MCF 10A (cell line): ENCODE measurements at regions not wholly inside any gene's neighbourhood (a gene's known extent, or its start where the extent isn't known, plus 50 kb on each side); places are given as distances from the start of the nearest gene placed in this dataset.
"Not testable (repeated sequence)": the region's sequence is repeated elsewhere in the genome, so short reads cannot be mapped to it uniquely, and the experiment has no call there.

Source experiments
- BruUV-seq: library from RNA; stranded (reverse); fragments of 400-500 nt; replicated peaks from 2 replicates; lab custom pipeline; 2021; lab: Mats Ljungman, UMichigan
- CTCF ChIA-PET: fragments of 300-600 bp; sonication (Branson Sonifier 250); formaldehyde crosslinking; extraction: SDS; loops from one replicate; lab custom pipeline; 2021; ENCODE audit warnings: antibody characterized with exemption, inconsistent platforms; lab: Yijun Ruan, JAX
- POLR2A ChIA-PET: fragments of 300-600, 350-650 bp; sonication (Branson Sonifier 250); formaldehyde crosslinking; extraction: SDS; loops from one replicate; lab custom pipeline; 2020; ENCODE audit warnings: antibody characterized with exemption, inconsistent platforms; lab: Yijun Ruan, JAX
- DNase-seq: peaks from one replicate; pipeline ENCODE4 v3.0.0-alpha.2; 2018; ENCODE audit not compliant: unreplicated experiment
- H3K27ac Mint-ChIP-seq: one replicate; pipeline ENCODE4 v1.8.0; 2022; ENCODE audit warnings: mild to moderate bottlenecking, low read depth, mixed read lengths; ENCODE audit not compliant: unreplicated experiment
- H3K27me3 Mint-ChIP-seq: one replicate; pipeline ENCODE4 v1.8.0; 2022; ENCODE audit warnings: mixed read lengths; ENCODE audit not compliant: insufficient read depth, unreplicated experiment
- H3K36me3 Mint-ChIP-seq: one replicate; pipeline ENCODE4 v1.8.0; 2022; ENCODE audit warnings: mild to moderate bottlenecking, moderate library complexity, mixed read lengths; ENCODE audit not compliant: insufficient read depth, unreplicated experiment
- H3K4me1 Mint-ChIP-seq: one replicate; pipeline ENCODE4 v1.8.0; 2022; ENCODE audit warnings: mixed read lengths; ENCODE audit not compliant: insufficient read depth, unreplicated experiment
- H3K4me3 Mint-ChIP-seq: one replicate; pipeline ENCODE4 v1.8.0; 2022; ENCODE audit warnings: mild to moderate bottlenecking, moderate library complexity, mixed read lengths; ENCODE audit not compliant: unreplicated experiment
- H3K9me3 Mint-ChIP-seq: one replicate; pipeline ENCODE4 v1.8.0; 2022; ENCODE audit warnings: mixed read lengths; ENCODE audit not compliant: unreplicated experiment
- CTCF ChIP-seq: fragments of 200-600 bp; IDR thresholded peaks from one replicate; pipeline ENCODE4 v1.8.0; 2022; ENCODE audit warnings: antibody characterized with exemption, mild to moderate bottlenecking; ENCODE audit not compliant: unreplicated experiment
- intact Hi-C: fragments of 100-400 bp; cut with micrococcal nuclease; formaldehyde crosslinking; loops from 2 replicates; pipeline ENCODE4 v1.14.1; 2022

GRCh38 chr1:73673971-73674370 lies 524.0 kb downstream of the LRRIQ3 start:
- H3K4me3 Mint-ChIP-seq = no peak overlapping the region
- BruUV-seq = no TSS peak
- no peaks in the 10 kb centered on the region for H3K4me1 Mint-ChIP-seq
- H3K27ac Mint-ChIP-seq = no peak overlapping the region
- H3K9me3 Mint-ChIP-seq = no peaks in the 10 kb centered on the region
- no peaks in the 10 kb centered on the region for H3K36me3 Mint-ChIP-seq
- TF ChIP-seq CTCF = no peak
- no peaks in the 10 kb centered on the region for H3K27me3 Mint-ChIP-seq
- peak; percentile 32 for DNase-seq
- intact Hi-C loops = loop anchor here (2.0 to 10.0 kb wide), 2 partner anchors 221 to 321 kb away; no protein-coding TSS in a partner anchor
- ChIA-PET POLR2A (no interaction called here), CTCF (interaction anchor here (0.6 to 2.4 kb wide), 22 partner anchors 12 to 1499 kb away, joined by 3 to 13 read pairs (median 3); no protein-coding TSS in a partner anchor)

GRCh38 chr1:73671530-73671929 lies 526.4 kb downstream of the LRRIQ3 start:
- Mint-ChIP-seq H3K4me1 (no peaks in the 10 kb centered on the region), H3K4me3 (no peak overlapping the region), H3K27me3 (no peaks in the 10 kb centered on the region), H3K36me3 (no peaks in the 10 kb centered on the region), H3K27ac (no peak overlapping the region), H3K9me3 (no peaks in the 10 kb centered on the region)
- ChIA-PET CTCF (interaction anchor here (0.6 kb wide), 1 partner anchor 246 kb away, joined by 3 read pairs; no protein-coding TSS in a partner anchor), POLR2A (no interaction called here)
- intact Hi-C loops = loop anchor here (10.0 kb wide), 1 partner anchor 323 kb away; no protein-coding TSS in a partner anchor
- no TSS peak for BruUV-seq
- no peak for DNase-seq
- TF ChIP-seq CTCF = no peak

- H3K27ac Mint-ChIP-seq, POLR2A ChIA-PET, H3K4me1 Mint-ChIP-seq, DNase-seq, H3K27me3 Mint-ChIP-seq, BruUV-seq, H3K36me3 Mint-ChIP-seq, intact Hi-C loops, H3K9me3 Mint-ChIP-seq, H3K4me3 Mint-ChIP-seq: not testable (repeated sequence)
- CTCF ChIA-PET = interaction anchor here (0.6 kb wide), 1 partner anchor 305 kb away, joined by 3 read pairs; no protein-coding TSS in a partner anchor
Measured at GRCh38 chr1:73667959-73668358, 530.0 kb downstream of the LRRIQ3 start.

- Mint-ChIP-seq H3K4me3 (no peak overlapping the region), H3K27me3 (no peaks in the 10 kb centered on the region), H3K4me1 (no peaks in the 10 kb centered on the region), H3K36me3 (no peaks in the 10 kb centered on the region), H3K27ac (no peak overlapping the region), H3K9me3 (peaks cover 5% of the 10 kb centered on the region)
- BruUV-seq = no TSS peak
- no peak for TF ChIP-seq CTCF
- intact Hi-C loops = no loop called here
- POLR2A ChIA-PET = interaction anchor here (0.7 kb wide), 1 partner anchor 368 kb away, joined by 3 read pairs; no protein-coding TSS in a partner anchor
- CTCF ChIA-PET = no interaction called here
- DNase-seq = no peak
Measured at GRCh38 chr1:73662526-73662925, 535.5 kb downstream of the LRRIQ3 start.
